Fibroblast of villous mesenchyme (primary cell): ENCODE measurements at regions not wholly inside any gene's neighbourhood (a gene's known extent, or its start where the extent isn't known, plus 50 kb on each side); places are given as distances from the start of the nearest gene placed in this dataset.

Experiments
- DNase-seq: peaks from one replicate; pipeline ENCODE4 v3.0.0-alpha.2; 2010; ENCODE audit warnings: low read depth
- H3K4me3 ChIP-seq: 2 replicates; pipeline ENCODE4 v1.5.1; 2011; ENCODE audit warnings: low read depth, mild to moderate bottlenecking, low read length
- TF ChIP-seq, protein P1 (sequence below): IDR thresholded peaks from 2 replicates; pipeline ENCODE4 v1.5.1; 2012; ENCODE audit warnings: low read depth, mild to moderate bottlenecking, low read length; ENCODE audit not compliant: insufficient read depth

DNA sequence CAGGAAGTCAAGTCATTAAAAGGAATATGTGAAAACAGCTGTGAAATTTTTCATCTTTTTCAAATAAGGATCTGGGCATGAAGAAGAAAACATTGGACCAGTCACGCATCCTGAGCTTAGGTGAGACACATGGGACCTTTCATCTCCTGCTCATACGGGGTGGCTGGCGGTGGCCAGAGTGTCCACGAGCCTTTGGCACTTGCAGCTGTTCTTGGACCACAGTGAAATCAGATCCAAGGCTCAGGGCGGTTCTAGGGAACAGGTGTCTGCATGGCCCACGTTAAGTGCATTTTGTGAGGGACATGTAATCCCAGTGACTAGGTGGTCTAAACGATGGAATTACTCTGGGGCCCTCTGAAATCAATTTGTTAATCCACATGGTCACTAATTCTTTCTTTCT is 212.7 kb upstream of the COPS8 start:
- TF ChIP-seq, protein P1, sequence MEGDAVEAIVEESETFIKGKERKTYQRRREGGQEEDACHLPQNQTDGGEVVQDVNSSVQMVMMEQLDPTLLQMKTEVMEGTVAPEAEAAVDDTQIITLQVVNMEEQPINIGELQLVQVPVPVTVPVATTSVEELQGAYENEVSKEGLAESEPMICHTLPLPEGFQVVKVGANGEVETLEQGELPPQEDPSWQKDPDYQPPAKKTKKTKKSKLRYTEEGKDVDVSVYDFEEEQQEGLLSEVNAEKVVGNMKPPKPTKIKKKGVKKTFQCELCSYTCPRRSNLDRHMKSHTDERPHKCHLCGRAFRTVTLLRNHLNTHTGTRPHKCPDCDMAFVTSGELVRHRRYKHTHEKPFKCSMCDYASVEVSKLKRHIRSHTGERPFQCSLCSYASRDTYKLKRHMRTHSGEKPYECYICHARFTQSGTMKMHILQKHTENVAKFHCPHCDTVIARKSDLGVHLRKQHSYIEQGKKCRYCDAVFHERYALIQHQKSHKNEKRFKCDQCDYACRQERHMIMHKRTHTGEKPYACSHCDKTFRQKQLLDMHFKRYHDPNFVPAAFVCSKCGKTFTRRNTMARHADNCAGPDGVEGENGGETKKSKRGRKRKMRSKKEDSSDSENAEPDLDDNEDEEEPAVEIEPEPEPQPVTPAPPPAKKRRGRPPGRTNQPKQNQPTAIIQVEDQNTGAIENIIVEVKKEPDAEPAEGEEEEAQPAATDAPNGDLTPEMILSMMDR: no peak

DNA sequence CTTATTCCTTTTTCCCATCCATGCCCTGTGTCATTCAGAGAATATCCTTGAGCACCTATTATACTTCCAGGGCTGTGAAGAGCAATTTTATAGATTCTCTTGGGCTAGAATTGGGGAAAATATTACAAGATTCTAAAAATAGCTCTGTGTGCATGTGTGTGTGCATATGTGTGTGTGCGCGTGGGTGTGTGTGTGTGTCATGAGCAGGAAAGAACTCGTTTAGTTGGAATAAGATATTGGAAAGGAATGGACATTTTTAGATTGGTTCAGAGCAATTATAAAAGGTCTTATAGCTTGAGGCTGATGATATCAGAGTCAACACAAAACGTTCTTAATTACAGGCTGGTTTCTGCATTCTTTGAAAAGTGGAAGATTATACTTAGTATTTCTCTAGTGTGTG is 212.1 kb upstream of the COPS8 start:
- TF ChIP-seq, protein P1: no peak
- no peak for DNase-seq

More for the DNA sequence above, 212.7 kb upstream of the COPS8 start:
- no peak overlapping the region for H3K4me3 ChIP-seq
- no peak for DNase-seq

DNA sequence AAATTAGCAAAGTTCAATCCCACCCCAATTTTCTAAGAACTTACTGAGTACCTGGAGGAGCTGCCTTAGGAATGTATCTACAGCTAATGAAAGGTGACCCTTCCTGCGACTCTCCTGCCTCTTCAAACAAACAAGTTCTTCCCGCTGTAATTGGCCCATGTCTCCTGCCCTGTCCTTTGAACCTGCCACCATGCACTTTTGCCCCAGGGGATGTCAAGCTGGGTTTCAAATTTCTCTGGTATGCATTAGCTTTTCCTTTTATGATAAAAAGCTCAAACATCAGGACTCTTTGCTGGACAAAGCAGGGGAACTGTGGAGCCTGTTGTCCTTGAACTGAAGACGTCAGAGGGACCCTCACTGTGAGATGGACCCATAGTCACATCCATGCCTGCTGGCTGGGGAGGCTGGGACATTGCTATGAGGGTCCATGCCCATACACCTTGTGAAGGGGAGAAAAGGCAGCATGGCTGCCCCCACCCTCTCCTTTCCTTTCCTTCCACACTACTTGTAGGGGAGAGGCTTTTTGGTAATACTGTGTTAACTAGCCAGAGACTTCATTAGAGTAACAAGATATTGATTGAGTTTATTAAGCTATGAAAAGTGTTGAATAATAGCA is 210.7 kb upstream of the COPS8 start:
- no peak overlapping the region for H3K4me3 ChIP-seq
- DNase-seq: no peak
- TF ChIP-seq, protein P1: no peak

More for the DNA sequence above, 212.1 kb upstream of the COPS8 start:
- no peak overlapping the region for H3K4me3 ChIP-seq

DNA sequence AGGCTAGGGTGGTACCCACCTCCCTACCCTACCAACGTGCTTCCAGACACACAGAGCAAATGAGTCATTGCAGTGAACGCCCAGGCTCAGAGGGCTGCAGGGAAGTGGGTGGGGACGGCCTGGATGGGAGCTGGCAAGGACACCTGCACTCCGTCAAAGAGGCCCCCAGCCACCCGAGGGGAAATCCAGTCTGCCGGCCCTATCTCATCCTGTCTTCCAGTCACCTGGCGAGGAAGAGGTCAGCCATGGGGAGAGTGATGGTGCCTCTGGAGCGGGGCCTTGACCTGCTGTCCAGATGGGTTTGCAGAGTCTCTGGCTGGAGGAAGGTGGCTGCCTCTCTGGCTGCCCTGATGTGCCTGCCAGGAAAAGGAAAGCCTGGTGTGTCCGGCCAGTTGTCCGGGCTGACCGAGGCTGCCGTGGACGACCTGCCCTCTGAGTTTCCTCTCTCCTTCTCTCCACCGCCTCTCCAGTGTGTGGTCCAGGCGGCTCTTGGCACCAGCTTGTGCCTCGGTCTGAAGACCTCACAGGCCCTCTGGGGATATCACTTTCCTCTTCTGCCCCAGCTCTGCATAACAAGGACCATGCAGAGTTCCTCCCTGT is 209.7 kb upstream of the COPS8 start:
- peak; percentile 71 for DNase-seq

DNA sequence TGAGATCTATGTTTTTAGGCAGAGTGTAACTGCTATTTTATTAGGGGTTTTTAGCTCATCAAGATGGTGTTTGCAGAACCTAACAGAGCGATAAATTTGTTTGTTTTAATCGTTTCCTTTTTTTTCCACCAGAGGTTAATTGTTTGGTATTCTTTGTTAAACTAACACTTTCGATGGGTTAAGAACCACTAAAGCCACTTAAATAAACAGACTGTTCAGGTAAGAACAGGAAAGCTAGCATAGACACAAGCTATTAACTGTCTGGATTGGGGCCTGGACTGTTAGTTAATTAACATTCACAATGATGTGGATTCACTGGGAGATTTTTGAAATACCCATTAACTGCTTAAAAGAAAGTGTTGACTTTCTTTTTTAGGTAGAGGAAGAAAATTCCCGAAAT is 209.0 kb upstream of the COPS8 start:
- no peak for DNase-seq
- TF ChIP-seq, protein P1: no peak
- no peak overlapping the region for H3K4me3 ChIP-seq

More for the DNA sequence above, 209.7 kb upstream of the COPS8 start:
- no peak overlapping the region for H3K4me3 ChIP-seq
- TF ChIP-seq, protein P1: no peak

DNA sequence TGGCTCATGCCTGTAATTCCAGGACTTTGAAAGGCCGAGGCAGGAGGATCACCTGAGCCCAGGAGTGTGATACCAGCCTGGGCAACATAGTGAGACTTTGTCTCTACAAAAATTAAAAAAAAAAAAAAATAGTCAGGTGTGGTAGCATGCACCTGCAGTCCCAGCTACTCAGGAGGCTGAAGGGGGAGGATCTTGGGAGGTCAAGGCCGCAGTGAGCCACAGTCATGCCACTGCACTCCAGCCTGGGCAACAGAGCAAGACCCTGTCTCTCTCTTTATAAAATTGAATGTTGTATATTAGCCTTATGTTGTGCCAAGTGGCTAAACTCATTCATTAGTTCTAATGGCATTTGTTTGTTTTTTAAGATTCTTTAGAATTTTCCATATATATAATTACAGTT is 207.7 kb upstream of the COPS8 start:
- H3K4me3 ChIP-seq: no peak overlapping the region
- no peak for DNase-seq
- TF ChIP-seq, protein P1: no peak
